Ovary (tissue), 3 donors: ENCODE measurements at regions not wholly inside any gene's neighbourhood (a gene's known extent, or its start where the extent isn't known, plus 50 kb on each side); places are given as distances from the start of the nearest gene placed in this dataset.

Experiments used
- EP300 ChIP-seq: sonication (generic); formaldehyde crosslinking; IDR thresholded peaks from one replicate; pipeline ENCODE4 v1.6.1; 2017; ENCODE audit warnings: antibody characterized with exemption
- TF ChIP-seq, protein P1 (sequence below), 3 donors: fragments of 450-650 bp in 2 of 3; fragments of 200-600 bp in 1 of 3; IDR thresholded peaks; one replicate each; pipeline versions ENCODE4 v1.5.1 to v1.8.0; 2016 to 2022; ENCODE audit warnings: antibody characterized with exemption in 3 of 3, mild to moderate bottlenecking in 1 of 3
- donor health status: DM: no; HTN: no; CAD: no.

DNA sequence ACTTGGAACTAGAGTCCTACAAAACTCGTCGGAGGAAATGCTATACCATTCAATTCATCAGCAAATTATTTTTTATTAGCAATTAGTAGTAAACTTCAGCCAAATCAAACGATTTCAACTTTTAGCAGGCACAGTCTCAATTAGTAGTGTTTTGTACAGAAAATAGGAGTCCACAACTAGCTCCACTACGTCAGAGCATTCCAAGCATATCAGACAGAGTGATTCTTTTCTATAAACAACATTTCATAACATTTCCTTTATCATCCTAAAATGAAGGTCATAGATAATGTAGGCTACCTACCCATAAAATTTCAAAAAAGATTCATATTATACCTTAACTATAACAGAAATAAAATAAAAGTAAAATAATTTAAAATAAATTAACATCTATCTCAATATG, 169.9 kb downstream of the KIF18A start:
- TF ChIP-seq, protein P1, sequence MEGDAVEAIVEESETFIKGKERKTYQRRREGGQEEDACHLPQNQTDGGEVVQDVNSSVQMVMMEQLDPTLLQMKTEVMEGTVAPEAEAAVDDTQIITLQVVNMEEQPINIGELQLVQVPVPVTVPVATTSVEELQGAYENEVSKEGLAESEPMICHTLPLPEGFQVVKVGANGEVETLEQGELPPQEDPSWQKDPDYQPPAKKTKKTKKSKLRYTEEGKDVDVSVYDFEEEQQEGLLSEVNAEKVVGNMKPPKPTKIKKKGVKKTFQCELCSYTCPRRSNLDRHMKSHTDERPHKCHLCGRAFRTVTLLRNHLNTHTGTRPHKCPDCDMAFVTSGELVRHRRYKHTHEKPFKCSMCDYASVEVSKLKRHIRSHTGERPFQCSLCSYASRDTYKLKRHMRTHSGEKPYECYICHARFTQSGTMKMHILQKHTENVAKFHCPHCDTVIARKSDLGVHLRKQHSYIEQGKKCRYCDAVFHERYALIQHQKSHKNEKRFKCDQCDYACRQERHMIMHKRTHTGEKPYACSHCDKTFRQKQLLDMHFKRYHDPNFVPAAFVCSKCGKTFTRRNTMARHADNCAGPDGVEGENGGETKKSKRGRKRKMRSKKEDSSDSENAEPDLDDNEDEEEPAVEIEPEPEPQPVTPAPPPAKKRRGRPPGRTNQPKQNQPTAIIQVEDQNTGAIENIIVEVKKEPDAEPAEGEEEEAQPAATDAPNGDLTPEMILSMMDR (IDR thresholded peaks at IDR 0.05) = no peak
- TF ChIP-seq EP300 = no peak
